Myocyte (in vitro differentiated cells): ENCODE measurements at regions not wholly inside any gene's neighbourhood (a gene's known extent, or its start where the extent isn't known, plus 50 kb on each side); places are given as distances from the start of the nearest gene placed in this dataset.
A peak's percentile ranks its signal among the peaks of the same experiment; 100 is the strongest.

Source experiments
- DNase-seq: peaks from one replicate; pipeline ENCODE4 v3.0.0-alpha.2; 2012; ENCODE audit warnings: low read depth

DNA sequence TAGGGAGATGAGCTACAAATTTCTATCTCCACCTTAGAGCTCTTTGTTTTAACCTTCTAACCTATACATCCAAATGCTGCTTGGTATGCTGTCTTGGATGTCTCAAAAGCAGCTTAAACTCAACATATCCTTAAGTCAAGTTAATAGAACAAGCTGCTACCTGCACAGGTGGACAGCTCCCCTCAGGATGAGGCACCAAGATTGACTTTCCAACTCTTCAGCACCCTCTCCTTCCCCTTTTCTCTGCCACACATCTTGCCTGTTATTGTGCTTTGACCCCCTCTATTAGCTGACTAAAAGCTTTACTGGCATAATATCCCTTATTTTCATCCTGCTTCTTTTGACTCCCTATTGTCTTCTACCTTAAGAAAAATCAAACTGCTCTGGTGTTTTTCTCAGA lies 448.1 kb upstream of the MEX3C start:
- DNase-seq, result no peak

DNA sequence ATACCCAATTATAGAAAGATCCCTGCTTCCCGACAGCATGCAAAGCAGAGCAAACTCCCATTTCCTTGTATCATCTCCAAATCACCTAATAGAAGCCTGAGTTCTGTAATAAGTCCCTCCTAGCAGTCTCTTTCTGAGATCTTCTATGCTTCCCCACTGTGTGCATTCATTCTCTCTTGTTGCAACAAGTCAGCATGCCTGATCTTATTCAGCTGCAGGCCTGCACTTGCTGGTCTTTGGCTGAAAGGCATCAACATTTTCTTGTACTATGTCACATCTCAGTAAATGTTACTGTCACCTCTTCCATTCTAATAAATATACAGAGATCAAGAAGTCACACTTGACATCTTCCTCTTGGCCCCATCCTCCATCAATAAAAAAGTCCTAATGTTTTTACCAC lies 449.9 kb upstream of the MEX3C start:
- no peak for DNase-seq

DNA sequence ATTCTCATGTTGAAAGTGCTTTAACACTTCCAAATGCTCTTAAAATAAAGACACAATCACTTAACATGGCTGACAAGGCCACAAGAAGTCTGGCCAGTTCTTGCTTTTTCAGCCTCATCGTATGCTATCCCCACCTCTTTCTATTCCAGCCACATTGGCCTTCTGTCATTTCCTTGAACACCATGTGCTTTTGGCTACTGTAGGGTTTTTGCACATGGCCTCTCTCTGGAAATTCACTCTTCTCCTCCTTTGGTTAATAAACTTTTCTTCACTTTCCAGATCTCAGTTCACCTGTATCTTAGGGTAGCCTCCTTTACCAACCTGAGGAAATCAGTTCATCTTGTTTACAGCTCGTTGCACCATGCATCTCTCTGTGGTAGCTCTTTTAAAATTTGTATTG lies 450.5 kb upstream of the MEX3C start:
- DNase-seq, result no peak

DNA sequence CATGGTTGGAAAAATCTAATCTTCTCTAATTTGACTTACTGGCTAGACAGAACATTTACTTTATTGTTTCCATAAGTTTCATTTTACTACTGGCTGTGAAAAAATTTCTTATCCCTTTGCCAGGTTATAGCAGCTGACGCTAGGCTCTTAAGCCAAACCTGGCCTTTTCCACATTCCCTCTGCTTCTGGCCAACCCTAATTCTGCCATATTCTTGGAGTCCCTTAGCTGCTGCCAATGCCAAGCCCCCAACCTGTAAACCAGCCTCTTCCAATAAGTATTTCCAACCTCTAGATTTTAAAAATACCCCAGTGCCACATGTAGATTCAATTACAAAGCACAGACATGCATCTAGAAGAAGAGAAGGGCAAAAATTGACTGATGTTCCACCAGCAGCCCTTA lies 452.3 kb upstream of the MEX3C start:
- DNase-seq, result no peak

DNA sequence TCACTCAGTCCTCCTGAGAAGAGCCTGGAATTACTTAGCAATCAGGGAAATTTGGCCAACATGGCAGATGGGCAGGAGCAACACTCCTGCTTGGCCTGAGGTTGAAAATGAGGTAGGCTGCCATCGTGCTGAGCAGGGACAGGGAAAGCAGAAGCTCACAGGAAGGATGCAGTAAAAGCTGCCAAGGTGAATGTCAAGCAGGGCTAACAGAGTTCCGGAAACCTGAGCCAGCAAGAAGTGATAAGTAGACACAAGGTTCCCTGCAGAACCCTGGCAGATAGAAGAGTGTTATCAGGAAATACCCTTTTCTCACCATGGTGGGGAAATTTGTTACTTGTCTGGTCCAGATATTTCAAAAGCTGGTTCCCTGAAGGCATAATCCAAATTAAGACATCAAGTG lies 454.3 kb upstream of the MEX3C start:
- no peak for DNase-seq

DNA sequence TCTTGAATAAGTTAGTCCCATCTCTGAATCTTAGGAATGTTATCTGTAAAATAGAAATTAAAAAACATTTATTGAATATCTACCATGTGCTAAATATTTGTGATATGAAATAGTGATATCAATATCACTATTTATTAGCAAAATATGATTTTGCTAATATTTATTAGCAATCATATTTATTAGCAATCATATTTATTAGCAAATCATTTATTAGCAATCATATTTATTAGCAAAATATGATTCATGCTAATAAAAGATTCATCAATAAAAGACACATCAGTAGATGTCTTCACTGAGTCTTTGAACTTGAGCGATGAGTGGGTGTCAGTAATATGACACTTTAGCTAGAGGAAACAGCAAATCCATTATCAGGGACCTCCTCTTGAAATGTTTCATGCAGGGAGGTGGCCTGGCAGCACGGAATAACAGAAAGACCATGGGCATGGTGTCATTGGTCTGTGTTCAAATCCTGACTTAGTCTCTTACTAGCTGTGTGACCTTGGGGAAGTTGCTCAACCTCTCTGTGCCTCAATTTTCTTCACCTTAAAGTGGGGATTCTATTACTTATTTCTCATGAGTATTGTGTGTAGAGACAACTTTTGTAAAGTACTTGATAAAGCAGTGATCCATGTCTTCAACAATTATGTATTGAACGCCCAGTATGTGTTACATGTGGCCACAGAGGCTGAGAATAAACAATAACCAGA lies 456.2 kb upstream of the MEX3C start:
- no peak for DNase-seq

DNA sequence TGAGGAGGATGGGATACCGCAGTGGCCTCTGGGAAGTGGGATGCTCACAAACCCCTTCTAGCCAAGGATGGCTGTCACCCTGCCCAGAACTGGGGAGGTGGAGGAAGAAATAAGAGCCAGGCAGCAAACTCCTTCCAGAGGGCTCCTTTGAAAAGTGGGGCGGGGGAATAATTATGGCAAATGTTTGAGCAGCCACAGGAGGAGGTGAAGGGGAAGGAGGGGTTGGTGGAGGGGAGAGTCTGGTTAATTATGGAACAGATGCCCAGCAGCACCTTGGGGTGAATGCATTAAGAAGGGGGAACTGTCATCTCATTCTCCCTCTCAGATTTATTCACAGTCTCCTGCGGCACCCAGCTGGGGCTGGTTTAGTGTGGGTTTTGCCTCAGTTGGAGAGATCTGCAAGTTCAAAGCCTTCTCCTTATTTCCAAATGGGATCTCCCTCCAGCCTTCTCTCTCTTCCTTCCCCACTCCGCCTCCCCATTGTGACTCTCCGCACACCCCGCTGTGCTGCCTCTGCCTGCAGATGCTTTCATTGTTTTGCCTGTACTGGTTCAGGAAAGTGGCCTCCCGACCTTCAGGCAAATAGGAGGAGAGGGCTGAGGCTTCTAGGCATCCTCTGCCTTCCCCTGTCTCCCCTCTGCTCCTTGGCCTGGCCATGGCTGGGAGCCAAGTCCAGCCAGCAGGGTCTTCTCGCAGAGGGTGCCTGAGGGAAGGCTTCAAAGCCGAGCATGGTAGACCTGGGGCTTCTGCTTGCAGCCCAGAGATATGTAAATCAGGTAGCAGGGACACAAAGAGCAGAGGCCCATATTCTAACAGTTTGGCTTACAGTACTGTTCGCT lies 457.2 kb upstream of the MEX3C start:
- no peak for DNase-seq

DNA sequence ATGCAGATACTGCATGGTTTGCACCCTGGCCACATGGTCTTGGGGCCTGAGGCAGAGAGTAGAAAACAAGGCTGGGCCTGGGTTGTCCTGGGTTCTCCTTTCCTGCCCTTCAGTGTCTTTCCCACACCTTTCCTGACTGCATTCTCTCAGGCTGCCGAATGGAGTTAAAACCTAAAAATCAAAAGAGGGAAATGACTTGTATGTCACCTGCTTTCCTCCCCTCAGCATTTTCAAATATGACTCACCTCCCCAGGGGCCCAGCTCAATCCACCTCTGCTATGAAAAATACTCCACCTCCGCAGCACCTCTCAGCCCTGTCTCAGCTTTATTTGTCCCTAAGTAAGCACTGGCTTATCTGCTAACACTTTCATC lies 457.8 kb upstream of the MEX3C start:
- no peak for DNase-seq

DNA sequence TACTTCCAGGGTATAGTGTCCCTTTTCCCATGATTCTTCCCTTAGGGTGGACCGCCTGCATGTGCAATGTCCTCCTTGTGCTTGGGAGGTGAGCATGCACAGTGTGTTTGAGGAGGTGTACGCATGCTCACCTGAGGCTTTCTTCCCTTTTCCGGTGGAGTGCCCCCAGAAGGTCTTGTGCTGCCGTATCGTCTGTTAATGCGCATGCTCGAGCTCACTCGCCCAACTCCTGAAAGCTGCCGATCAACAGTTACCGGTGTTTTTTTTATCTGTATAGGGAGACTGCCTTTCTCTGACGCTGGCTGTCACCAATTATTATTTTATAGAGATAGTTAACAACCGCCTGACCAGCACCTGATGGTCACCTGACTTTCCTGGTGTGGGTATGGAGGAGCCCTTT lies 458.8 kb upstream of the MEX3C start:
- no peak for DNase-seq

DNA sequence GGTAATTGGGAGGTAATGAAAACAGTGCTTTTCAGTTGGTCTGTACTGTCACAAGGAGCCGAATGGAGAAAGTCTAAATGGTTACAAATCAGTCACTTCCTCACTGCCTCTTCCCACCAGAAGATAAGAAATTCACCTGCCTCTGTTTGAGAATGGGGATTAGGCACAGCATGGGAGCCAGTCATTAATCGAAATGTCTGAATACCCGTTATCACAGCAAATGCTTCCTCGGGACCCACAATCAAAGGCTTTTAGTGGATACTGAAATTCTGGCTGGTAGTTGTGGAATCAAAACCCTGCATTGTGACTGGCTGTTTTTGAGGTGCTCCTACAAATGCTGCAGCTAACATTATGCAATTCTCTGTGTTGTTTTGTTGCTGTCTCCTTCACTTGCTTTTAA lies 461.0 kb upstream of the MEX3C start:
- DNase-seq, result no peak

DNA sequence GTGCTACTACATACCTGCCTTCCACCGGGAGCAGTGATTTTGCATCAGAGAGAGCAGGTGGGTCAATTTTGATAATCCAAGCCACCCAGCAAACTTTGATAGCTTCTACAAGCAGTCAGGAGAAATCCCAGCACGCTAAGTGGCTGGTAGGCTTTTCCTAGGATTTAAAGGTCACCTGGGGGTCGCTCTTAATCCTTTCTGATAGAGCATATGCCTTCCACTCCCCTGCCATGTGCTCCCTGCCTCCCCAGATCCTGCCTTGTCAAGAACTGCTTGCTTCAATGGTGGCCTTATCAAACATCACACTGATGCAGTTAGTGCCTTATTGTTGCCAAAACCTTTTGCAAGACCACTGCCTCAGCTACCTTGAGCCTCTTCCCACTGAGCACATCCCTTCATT lies 462.3 kb upstream of the MEX3C start:
- DNase-seq, result no peak

DNA sequence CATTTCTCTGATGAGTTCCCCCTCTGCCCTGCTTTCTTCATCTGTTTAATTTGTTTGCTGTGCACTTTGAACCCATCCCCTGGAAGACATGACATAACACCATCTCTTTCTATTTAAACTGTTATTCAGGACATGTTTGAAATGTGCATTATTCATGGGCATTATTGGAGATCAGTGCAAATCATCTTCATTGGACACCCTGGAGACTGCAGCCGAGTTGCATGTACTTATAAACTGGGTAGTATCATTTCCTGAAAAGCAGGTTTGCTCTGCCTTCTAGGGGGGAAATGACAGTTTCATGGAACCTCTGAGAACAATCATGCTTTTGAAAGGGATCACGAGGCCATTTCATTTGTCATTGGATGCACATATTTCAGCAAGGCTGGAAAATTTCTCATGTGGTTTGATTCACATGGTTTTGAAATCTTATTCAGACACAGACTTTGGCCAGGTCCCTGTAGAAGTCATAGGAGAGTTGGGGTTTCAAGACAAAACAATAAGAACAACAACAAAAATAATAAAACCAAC lies 462.8 kb upstream of the MEX3C start:
- DNase-seq, result no peak

DNA sequence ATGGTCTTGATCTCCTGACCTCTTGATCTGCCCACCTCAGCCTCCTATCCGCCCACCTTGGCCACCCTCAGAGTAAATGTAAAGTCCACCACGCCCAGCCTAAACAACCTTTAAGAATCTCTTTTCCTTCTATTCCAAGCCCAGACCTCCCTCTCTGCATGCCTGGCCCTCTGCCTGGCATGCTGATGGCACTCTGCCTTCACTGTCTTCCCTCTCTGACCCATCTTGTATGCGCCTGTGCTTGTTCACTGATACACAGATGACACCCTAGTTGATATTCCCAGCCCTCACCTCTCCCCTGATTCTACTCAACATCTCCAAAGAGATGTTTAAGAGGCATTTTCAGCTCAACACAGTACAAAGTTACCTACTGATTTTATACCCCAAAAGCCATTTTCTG lies 466.8 kb upstream of the MEX3C start:
- no peak for DNase-seq

DNA sequence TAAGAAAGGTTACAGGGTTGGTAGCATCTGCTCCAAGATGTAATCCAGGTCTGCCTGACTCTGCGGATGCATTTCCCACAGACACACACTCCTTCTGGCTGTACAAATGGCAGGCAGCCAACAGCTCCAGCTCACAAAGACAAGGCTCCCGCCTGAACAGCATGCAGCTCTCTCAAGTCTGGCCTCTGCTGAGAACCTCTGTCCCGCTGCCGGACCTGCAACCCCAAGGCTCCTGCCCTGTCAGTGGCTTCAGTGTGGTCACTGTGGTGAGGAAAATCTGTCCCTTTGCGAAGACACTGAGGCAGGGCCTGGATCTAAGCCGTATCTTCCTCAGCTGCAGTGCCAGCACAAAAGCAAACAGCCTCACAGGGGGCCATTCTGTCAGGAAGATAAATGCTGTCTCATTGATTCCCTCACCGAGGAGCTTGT lies 469.3 kb upstream of the MEX3C start:
- DNase-seq, result no peak

DNA sequence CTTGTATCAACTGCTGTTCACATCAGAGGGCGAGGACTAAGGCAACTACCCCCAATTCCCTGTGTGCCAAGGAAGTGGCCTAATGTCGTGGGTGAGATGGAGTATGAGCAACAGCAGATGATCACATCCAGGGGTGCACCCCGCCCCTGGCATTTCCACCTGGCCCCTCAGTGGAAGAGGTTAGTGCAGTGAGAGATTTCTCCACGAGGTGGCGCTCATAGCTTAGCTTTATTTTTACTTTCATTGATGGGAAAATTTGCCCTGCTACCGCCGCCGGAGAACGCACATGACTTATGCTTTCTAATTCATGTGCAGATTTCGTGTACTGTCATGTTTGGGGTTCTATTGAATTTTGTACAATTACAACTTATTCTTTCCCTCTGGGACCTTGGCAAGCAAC lies 470.6 kb upstream of the MEX3C start:
- peak; percentile 1 for DNase-seq

DNA sequence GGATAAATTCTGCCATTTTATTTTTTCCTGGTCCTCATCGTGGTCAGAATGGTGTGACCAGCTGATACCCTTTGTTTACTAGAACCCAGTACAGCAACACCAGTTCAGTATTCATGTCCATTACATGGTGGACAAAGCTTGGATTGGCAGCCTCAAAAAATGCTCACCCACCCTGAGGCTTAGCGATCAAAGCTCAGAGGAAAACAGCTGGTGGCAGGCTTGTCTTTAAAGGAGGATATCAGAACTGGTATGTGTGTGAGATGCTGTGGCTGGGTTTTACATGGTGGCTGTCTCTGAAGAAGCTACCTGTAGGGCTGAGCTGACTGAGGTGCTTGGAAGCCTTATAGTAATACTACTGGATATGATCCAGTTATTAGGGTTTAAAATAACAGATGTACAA lies 471.1 kb upstream of the MEX3C start:
- no peak for DNase-seq

DNA sequence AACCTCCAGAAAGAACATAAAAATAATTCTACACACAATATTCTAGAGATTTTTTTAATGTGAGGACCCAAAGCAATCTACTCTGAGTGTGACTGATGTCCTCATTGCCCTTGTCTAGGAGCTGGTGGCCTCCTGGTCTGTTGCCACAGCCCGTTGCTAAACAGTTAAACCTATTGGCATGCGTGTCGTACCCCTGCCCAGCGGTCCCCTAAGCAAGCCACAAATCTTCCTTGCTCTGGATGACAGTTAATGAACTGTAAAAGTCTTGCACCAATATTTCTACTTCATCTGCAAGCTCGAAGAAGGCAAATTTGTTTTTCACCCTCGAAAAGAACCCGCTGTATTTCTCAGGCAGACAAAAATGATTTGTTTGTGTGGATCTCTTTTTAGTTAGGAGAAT lies 489.1 kb upstream of the MEX3C start:
- no peak for DNase-seq

DNA sequence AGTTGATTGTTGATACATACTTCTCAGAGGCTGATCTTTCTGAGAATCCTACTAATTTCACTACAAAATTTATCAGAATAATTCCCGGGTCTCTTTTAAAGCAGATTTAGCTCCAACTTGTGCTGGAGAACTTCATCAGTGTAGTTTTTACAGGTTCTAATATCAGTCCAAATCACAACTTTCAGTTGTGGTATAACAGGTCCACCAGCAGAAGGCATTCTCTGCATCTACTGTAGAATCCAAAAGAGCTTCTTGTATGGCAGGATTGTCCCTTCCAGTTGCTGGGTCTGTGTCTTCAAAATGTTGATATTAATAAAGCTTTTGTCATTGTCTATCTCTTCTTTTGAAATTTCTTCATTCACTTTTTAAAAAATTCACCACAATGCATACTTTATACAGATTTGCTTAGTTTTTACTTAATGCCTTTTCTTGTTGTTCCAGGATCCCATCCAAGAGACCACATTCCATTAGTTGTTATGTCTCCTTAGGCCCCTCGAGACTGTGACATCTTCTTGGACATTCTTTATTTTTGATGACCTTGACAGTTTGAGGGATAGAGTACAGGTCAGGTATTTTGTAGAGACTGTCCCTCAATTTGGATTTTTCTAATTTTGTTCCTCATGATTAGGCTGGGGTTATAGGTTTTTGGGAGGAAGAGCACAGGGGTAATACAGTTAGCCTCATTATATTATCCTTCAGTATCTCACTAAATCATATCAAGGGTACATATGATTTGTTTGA lies 490.5 kb upstream of the MEX3C start:
- DNase-seq, result no peak

DNA sequence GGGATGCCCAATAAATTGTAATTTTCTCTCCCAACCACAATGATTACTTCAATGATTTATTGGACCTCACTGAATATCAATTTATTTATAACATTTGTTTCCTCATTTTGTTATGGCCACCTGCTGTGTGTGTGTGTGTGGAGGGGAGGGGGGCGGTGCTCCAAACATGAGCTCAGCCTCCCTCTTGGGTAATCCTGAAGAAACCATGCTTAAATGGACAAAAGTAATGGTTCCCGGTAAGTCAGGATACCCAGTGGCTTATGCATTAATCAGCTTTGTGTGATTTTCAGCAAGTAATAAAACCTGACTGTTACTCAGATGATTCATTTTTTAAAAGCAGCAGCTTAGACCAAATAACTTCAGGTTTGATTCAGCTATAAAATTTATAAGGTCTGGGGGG lies 495.1 kb upstream of the MEX3C start:
- no peak for DNase-seq

DNA sequence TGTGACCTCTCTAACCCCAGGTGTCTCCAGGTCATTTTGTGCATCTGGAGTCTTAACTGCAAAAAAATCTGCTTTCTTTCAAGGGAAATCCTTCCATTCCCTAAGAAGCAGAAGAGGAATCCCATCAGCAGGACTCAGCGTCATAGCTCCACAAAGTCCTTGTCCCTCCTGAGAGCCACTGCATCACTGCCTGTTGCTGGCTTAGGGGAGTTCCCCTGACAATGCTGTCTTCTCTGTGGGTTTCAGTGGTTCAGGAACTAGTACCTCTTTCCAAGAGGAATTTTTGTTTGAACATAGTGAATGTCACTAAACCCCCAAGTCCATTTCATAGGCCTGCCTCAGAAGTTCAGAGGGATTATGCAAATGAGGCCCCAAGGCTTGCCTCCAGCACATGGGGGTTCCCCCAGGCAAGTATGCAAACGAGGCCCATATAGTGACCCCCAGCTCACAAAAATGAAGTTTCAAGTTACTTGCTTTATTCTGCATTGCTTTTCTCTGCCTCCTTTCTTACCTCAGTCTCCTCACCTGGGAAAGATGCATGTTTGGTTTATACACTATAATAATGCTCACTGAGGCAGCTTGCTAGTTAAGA lies 513.9 kb upstream of the MEX3C start:
- no peak for DNase-seq

DNA sequence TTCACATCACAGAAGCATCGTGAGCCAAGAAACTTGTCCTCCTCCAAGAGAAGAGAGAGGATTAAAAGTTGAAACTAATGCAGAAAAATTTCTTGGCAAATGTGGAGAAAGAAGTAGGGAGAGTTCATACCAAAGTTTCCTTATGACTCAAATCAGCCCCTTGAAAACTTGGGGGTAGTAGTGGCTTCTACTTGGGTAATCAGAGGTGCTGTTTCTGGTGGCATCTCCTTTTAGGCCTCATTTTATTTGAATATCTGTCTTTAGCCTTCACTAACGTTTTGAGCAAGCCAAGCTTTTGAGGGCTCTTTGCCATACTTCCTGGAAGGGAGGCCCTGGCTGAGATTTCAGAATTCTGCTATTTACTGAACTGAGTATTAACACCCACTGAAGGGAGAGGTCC lies 515.3 kb upstream of the MEX3C start:
- DNase-seq, result no peak

DNA sequence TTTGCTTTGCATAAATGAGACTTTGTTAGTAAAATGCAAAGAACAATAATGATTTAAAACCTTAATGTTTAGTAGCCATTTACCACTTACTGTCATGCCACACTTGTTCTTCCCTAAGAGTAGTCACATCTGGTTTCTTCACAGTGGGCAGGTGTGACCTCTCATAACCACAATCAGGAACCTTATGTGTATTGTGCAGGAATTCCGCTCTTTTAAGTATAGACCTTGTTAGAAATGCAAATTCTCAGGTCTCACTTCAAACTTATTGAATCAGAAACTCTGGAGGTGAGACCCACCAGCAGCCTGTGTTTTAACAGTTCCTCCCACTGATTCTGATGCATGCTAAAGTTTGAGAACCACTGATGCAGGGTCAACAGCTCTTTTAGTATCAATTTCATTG lies 518.8 kb upstream of the MEX3C start:
- DNase-seq, result no peak
